HS-5 (cell line): ENCODE measurements at regions not wholly inside any gene's neighbourhood (a gene's known extent, or its start where the extent isn't known, plus 50 kb on each side); places are given as distances from the start of the nearest gene placed in this dataset.

Experiments
- DNase-seq: peaks from one replicate; pipeline ENCODE4 v3.0.0-alpha.2; 2012; ENCODE audit warnings: low read depth

DNA sequence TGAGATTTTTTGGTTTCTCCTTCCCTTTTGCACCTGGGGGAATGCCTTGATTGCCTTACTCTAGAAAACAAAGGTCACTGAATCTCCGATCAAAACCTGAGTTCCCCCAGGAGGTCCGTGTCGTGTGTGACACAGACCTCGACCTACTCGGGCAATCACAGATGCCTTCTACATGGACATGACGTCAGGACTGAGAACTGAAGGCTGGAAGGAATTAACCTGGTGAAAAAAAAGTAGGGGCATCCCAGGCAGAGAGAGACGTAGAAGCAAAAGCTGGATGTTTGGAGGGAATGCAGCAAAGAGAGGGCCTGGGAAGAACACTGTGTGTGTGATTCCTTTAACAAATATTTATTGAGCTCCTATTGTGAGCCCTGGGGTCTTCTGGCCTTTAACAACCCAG, 178.0 kb downstream of the PRDM2 start:
- DNase-seq = no peak

DNA sequence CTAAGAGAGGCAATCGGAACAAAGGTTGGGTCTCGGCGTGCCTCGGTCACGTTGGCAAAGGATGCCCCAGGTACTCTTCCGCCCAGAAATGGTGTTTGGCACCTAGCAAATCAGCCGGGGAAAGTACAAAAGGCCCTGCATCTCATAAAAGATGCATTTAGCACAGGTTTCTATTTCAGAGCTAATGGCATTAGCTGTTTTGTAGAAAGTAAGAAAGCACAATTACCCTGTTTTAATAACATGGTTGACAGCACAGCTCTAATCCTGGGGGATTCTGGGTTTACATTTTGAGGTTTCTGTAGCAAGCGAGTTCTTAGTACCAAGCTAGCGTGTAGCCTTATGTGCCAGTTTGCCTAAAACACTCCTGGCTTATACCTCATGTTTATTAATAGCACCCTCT, 178.5 kb downstream of the PRDM2 start:
- no peak for DNase-seq

DNA sequence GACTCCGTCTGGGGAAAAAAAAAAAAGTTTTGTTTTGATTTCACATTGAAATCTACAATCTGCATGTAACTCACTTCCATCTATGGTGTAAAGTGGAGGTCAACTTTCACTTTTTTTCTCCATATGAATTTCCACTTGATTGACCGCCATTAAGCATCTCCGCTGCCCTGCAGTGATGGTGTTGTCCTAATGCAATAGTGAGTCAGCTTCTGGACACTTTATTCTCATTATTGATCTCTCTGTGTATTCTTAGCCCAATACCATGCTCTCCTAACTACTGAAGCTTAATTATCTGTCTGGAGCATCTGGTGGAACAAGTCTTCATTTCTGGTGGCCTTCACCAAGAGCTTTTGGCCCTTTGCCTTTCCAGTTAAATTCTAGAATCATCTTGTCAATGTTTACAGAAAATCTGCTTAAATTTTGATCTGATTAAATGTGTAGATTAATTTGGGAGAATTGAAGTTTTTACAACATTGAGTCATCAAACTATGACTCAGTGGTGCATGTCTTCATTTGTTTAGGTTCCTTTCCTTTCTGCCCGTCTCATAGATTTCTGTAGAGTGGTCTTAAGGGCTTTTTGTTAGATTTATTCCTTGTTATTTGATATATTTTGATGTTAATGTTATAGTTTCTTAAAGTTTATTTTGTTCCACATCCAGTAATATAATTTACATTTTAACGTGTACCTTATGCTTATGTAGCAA, 181.5 kb downstream of the PRDM2 start:
- no peak for DNase-seq

DNA sequence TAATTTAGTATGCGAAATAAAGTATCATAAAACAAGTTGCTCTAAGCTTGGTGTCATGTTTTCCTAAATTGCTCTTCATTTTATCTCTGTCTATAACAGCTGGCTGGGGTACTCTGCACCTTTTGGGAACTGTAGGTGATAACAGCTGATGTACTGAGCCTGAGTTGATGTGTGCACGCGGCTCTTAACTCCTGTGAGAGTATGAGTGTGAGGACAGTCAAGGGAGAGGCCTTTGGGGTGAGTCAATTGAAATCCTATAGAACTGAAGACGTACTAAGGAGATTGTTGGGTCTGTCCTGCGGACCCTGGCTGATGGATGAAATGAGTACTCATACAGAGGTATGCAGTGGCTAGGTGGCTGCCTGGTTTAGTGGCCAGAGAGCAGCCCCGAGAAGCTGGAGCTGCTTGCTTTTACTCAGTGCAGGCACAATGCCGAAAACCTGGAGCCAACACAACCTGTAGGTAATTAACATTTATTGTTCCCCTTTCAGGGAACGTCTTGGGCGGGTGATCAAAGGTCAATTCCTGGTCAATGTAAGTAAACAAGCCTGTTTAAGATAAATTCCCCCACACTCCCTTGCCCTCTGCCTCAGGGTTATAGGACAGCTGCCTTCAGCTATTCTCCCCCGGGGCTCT, 188.5 kb downstream of the PRDM2 start:
- DNase-seq = no peak

DNA sequence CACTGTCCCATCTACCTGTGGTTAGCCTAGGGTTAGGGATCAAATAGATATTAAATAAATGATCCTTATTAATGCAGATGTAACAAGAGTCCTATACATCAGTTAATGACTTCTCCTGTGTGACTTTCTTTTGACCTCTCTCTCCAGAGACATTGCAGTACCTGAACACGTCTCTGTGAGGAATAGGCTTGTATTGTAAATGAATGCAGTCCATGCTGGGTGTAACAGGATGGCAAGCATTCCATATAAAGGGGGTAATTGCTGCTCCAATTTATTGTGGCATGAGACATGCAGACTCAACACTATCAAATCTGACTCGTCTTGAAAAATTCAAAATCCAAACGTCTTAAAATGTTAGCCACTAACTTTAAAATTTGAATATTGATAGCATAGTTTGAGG, 189.5 kb downstream of the PRDM2 start:
- no peak for DNase-seq

DNA sequence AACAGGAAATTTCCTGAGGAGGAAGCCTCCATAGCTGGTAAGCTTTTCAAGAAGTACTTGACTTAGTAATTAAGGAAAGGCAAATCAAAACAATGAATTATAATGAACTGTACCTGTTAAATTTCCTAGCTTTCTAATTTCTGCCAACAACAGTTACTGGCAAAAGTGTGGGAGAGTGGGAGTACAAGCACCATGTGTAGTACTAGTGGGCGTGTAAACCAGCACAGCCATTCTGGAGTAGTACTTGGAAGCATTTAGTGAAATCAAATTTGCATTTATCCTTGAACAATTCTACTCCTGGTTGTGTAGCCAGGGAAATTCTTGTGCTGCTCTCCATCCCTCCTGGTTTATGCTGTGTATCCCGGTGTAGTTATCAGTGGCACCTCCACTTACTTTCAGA, 190.8 kb downstream of the PRDM2 start:
- no peak for DNase-seq

DNA sequence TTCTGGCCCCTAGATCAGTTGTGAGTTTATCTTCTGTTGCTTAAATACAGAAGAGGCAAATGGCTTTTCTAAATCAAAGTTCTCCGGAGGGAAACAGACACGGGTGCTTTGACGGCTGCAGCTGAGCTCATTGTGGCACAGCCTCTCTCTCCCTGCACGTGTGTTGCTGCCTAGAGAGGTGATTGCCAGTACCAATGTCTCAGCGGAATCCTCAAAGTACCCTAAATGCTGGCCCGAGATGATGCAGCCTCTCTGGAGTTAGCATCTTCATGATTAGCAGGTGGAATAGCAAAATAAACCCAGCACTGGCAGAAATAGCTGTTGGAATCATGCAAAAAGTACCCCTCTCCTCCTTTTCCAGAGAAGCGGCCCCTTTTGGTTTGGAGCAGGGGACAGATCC, 192.2 kb downstream of the PRDM2 start:
- DNase-seq = no peak

DNA sequence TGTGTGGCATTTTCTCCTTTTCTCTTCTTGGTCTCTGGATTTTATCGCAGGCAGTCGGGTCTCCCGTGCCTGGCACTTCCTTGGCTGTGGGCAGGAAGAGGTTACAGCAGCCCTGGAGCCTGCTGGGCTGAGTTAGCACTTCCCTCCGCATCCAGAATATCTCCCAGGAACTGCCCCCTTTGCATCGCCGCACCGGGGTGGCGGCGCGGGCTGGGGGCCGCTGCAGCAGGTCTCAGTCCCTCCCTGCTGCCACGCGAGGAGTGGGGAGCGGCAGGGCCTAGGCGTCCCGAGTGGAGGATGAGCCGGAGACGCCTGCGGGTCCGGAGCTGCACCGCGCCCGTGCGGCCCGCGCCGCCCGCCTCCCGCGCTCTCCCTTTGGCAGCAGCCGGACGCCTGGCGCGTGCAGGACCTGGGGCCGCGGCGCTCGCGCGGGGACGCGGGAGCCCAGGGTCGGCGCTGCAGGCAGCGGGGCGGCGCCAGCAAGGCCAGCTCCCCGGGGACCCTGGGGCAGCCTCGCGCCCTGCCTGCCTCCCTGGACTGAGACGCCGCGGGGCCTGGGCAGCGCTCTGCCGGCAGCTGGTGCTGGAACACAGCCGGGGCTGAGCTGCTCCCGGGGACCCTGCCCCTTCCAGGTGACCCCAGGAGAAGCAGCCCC, 192.8 kb downstream of the PRDM2 start:
- DNase-seq = no peak

DNA sequence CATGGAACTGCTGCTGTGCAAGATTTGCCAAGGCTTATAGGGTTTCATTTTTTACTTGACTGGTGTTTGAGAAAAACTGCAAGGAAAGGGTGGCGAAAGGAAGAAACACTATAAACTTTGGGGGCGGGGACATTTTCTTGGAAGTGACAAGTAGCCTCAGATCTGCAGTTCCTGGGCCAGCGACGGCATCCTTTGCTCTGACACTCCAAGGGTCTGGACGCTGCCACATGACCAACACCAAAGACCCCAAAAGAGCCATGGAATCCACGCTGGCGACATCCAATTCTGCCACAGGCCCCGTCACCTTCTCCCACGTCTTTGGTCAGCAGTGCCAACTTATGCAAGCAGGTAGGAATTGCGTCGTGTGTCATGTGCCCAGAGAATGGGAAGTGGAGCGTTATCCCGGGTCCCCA, 193.4 kb downstream of the PRDM2 start:
- DNase-seq = no peak

DNA sequence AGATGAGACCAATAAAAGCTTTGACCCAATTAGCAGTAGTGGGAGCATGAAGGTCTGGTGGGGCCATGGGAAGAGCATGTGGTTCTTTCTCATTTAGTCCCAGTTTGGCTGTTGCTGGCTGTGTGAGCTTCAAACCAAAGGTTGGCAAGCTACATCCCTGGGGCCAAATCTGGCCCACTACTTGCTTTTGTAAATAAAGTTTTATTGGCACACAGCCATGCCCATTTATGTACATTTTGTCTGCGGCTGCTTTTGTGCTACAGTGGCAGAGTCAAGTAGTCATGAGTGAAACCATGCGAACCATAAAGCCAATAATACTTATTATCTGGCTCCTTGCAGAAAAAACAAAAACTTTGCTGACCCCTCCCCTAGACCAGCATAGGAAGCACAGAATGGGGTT, 196.9 kb downstream of the PRDM2 start:
- DNase-seq = no peak

DNA sequence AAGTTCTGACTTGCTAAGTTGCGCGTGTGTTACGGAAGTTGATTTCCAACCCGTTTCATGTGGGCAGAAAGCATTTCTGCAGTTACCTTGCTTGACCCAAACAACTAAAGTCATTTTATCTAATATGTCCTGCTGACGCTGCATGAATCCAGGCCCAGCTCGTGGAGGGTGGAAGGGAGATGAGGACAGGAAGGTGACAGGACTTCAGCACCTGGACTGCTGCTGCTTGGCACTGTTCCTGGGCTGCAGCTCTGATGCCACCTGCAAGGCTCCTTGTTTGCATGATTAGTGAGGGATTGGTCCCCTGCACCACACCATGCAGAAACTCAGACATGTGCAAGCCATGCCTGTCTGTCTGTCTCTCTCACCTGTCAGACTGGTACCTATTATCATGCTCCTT, 198.4 kb downstream of the PRDM2 start:
- no peak for DNase-seq

DNA sequence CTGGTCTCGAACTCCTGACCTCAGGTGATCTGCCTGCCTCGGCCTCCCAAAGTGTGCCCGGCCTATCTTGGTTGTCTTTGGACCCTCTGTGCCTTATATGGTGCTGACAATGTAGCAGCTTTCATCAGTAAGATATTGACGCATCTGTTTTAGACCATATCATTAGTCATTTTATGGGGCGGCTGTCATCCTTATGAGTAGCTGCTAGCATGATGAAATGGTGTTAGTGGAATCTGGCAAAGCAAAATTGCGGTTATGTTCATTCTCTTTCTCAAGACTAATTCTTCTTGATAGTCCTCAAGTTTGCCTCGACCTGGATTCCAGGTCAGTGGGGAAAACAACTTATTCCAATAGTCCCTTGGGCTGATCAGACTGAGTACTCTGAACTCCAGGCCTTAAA, 199.9 kb downstream of the PRDM2 start:
- DNase-seq = peak; percentile 83

DNA sequence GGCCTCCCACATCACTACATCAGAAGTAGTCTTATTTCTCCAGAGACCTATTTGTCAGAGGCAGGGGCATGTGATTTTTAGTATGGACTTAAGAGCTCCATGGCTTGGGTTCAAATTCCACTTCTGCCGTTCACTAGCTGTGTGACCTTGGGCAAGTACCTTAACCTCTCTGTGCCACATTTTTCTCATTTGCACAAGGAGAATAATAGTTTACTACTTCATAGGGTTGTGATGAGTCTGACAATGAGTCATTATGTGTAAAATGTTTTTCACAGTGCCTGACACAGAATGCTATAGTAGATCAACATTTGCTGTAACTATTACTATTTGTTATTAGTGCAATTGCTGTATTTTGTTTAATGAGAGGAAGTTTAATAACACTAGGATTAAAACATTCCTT, 200.6 kb downstream of the PRDM2 start:
- no peak for DNase-seq

DNA sequence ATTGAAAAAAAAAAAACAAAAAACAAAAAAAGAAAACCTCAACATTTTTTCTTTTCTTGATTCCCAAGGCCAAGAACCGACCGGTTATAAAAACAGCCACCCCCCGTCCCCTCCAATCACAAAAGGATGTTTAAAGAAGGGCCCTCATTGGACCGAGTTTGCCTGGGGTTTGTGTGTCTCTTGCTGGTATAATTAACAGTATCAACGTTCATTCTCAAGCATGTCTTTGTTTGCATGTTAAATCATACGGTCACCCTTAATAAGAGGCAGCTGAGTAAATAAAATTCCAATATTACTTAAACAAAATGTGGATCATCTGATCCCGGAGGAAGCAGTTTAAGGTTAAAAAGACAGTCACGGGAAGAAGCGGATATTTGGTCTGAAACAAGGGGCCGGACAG, 201.1 kb downstream of the PRDM2 start:
- no peak for DNase-seq

DNA sequence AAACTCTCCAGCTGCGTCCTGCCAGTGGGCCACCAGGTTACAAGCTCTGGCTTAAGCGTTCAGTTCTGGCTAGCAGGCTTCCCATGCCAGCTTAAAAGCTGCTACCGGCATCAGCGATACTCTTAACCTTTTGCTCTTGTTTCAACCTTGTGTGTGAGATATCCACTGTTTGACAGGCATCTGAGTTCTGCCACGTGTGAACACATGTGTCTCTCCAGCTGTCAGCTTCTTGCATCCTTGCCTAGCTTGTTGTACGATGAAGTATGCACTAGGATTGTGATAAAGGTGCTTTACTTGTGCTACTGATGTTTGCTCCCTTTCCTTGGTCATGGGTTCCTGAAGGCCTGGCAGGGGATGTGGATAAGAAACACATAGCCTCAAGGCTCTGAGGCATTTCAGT, 201.6 kb downstream of the PRDM2 start:
- no peak for DNase-seq

DNA sequence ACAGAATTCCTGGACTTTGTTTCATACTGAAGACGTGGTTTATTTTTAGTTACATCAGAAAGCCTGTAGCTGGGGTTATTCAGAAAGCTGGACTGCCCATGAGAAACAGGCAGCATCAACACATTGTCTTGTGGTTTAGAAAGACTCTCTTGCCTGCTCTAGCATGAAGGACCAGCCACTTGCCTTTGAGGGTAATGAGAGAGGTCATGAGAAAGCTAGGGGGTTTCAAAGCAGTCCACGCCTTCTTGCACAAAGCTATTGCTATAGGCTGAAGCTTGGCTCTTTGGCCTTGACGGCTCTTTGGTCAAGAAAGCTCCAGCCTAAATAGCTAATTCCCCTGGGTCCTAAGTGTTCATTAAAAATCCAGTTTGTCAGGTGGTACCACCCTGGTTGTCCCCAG, 208.1 kb downstream of the PRDM2 start:
- no peak for DNase-seq

DNA sequence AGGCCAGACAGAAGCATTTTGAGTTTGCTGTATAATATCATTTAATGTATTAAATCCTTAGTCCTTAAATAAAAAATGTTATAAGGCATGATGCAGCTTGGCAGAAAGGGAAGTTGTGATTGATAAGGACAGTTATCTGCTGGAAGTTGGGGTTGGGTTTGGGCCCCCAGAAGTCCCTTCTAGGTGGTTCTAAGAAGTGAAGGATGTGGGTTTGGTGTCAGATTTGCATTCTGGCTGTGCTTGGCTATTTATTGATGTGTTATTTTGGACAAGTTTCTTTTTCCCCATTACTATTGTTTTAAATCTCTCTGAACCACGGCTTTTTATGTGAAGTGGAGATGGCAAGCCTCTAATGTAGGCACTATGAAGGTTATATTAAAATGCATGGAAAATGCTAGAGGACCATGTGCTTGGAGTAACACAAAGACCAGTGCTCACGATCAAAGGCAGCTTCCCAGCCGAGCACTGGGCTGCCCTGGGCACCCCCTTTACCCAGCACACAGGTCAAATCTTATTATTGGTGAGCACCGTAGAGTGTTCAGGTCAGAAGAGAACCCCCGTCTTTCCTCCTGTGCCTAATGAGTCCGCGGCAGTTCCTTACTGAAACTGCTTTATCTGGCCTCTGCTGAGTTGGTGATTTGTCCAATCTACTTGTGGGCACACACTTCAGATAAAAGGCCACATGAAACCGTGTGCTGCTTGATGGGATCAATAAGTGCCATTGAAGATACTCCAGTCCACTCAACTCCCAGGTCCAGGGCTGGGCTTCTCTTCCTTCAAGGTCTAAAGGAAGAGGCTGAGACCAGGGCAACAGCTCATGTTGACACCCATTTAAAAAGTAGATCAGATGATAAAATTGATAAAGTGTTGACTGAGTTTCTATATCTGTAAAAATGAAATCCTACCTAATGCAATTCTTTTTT, 212.0 kb downstream of the PRDM2 start:
- DNase-seq = no peak

DNA sequence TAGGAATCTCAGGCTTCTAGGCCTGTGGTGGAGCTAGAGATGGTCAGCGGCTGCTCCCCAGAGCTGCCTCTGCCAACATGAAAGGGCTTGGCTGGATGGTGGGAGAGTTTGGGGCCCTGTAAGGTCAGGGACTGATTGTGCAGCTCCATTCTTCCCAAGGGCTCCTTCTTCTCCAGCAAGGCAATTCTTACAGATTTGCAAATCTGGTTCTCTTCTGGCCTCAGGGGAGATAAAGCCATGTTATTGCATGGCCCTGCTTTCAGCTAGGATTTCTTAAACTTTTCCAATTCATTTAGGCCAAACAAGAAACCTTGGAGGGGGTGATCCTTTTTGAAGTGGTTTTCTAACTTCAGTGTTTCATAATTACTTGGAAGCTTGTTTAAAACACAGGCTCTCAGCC, 213.4 kb downstream of the PRDM2 start:
- DNase-seq = no peak

DNA sequence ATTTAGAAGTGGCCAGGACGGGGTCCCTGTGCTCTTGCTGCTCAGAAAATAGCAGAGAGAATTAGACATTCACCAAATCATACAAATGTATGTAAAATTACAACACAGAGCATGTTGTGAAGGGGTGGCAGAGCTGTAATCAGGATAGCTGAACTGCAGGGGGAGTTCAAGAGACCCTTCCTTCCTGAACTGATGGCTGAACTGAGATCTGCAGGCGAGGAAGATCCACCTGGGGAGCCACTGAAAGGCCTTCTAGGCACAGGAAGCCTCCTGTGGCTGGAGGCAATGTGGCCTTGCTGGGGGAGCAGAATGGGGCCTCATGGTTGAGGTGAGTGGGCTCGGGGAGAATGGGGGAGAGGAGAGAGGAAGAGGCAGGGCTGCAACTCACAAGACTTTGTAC, 216.5 kb downstream of the PRDM2 start:
- no peak for DNase-seq

DNA sequence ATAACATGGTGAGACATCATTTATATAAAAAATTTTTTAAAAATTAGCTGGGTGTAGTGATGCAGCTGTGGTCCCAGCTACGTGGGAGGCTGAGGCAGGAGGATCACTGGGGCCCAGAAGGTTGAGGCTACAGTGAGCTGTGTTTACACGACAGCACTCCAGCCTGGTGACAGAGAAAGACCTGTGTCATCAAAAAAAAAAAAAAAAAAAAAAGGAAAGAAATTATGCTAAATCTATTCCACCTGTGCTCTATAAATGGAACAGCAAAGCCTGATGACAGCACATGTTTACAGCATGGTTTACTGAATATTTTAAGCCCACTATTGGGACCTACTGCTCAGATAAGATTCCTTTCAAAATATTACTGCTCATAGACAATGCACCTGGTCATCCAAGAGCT, 217.6 kb downstream of the PRDM2 start:
- no peak for DNase-seq

DNA sequence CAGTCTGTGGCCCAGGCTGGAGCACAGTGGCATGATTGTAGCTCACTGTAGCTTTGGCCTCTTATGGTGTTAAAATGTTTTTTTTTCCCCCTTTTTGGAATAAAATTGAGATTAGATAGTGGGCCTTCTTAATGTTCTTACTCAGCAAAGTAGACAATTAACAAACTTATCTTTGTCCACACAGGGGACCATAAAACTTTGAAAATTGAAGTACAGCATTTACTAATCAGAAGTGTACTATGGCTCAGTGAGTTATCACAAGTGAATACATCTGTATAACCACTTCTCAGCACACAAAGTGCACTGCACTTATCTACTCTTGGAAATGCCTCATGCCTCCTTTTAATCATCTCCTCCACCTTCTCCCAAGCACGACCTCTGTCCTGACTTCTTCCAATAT, 218.9 kb downstream of the PRDM2 start:
- DNase-seq = no peak

DNA sequence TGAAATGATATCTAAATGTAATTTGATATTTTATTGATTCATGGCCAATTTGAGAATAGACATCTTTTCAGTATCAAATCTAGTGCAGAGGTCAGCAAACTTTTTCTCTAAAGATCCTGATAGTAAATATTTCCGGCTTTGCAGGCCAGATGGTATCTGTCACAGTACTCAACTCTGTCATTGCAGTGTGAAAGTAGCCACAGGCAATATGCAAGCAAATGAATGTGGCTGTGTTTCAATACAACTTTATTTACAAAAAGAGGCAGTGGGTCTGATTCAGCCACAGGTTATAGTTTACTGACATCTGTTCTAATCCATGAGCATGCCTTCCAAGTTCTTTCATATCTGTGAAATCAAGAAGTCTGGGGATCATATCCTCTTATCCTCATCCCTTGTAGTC, 221.2 kb downstream of the PRDM2 start:
- DNase-seq = no peak
